OCI-LY1 (cell line): ENCODE measurements at regions not wholly inside any gene's neighbourhood (a gene's known extent, or its start where the extent isn't known, plus 50 kb on each side); places are given as distances from the start of the nearest gene placed in this dataset.

Experiments
- H2AFZ ChIP-seq: fragments of 200-600 bp; sonication (generic), shearing (Covaris generic); 2 replicates; pipeline ENCODE4 v1.6.0; 2014; ENCODE audit warnings: antibody characterized with exemption, mild to moderate bottlenecking, low read length
- H3F3A ChIP-seq: fragments of 200-600 bp; sonication (generic), shearing (Covaris generic); 2 replicates; pipeline ENCODE4 v1.6.0; 2014; ENCODE audit warnings: mild to moderate bottlenecking, antibody characterized with exemption, low read length, moderate library complexity; ENCODE audit not compliant: insufficient read depth
- H3K27ac ChIP-seq: fragments of 200-600 bp; sonication (generic); 2 replicates; pipeline ENCODE4 v1.5.1; 2014; ENCODE audit warnings: low read length, mixed run types, mild to moderate bottlenecking, low read depth; ENCODE audit not compliant: poor library complexity, severe bottlenecking
- H3K27me3 ChIP-seq: fragments of 200-600 bp; sonication (generic); 2 replicates; pipeline ENCODE4 v1.6.0; 2014; ENCODE audit warnings: antibody characterized with exemption, mild to moderate bottlenecking, low read length, moderate library complexity; ENCODE audit not compliant: insufficient read depth
- H3K36me3 ChIP-seq: fragments of 200-600 bp; sonication (generic); 2 replicates; pipeline ENCODE4 v1.6.1; 2014; ENCODE audit warnings: mild to moderate bottlenecking, antibody characterized with exemption, low read length, moderate library complexity, mixed read lengths; ENCODE audit not compliant: insufficient read depth
- H3K4me1 ChIP-seq: fragments of 200-600 bp; sonication (generic); 2 replicates; pipeline ENCODE4 v1.5.1; 2014; ENCODE audit warnings: mild to moderate bottlenecking, low read length, moderate library complexity; ENCODE audit not compliant: insufficient read depth, severe bottlenecking
- H3K4me2 ChIP-seq: fragments of 200-600 bp; sonication (generic), shearing (Covaris generic); 2 replicates; pipeline ENCODE4 v1.6.1; 2014; ENCODE audit warnings: low read length
- H3K4me3 ChIP-seq: fragments of 200-600 bp; sonication (generic); 2 replicates; pipeline ENCODE4 v1.5.1; 2014; ENCODE audit warnings: low read length, low read depth, mild to moderate bottlenecking, mixed read lengths; ENCODE audit not compliant: poor library complexity, severe bottlenecking
- H3K79me2 ChIP-seq: fragments of 200-600 bp; shearing (Covaris generic); 2 replicates; pipeline ENCODE4 v1.6.1; 2016; ENCODE audit warnings: mixed run types, low read length, mixed read lengths; ENCODE audit not compliant: insufficient read depth
- H3K9ac ChIP-seq: fragments of 200-600 bp; sonication (generic), shearing (Covaris generic); 2 replicates; pipeline ENCODE4 v1.6.1; 2014; ENCODE audit warnings: mild to moderate bottlenecking, low read length, mixed read lengths
- H3K9me2 ChIP-seq: fragments of 200-600 bp; sonication (generic), shearing (Covaris generic); 2 replicates; pipeline ENCODE4 v1.6.1; 2014; ENCODE audit warnings: low read depth, mild to moderate bottlenecking, low read length, mixed read lengths
- H3K9me3 ChIP-seq: fragments of 200-600 bp; shearing (Covaris generic); 2 replicates; pipeline ENCODE4 v1.6.1; 2014; ENCODE audit warnings: low read length, mixed read lengths
- H4K20me1 ChIP-seq: fragments of 200-600 bp; sonication (generic), shearing (Covaris generic); 2 replicates; pipeline ENCODE4 v1.6.0; 2016; ENCODE audit warnings: mild to moderate bottlenecking, low read length; ENCODE audit not compliant: insufficient read depth
- EZH2 ChIP-seq: fragments of 200-600 bp; sonication (generic), shearing (Covaris generic); IDR thresholded peaks from 2 replicates; pipeline ENCODE4 v1.8.0; 2017; ENCODE audit warnings: borderline replicate concordance, mixed run types, mild to moderate bottlenecking, antibody characterized with exemption, low read length, moderate library complexity, mixed read lengths
- TF ChIP-seq, protein P1 (sequence below): fragments of 200-600 bp; sonication (generic), shearing (Covaris generic); IDR thresholded peaks from 2 replicates; pipeline ENCODE4 v1.5.1; 2017; ENCODE audit warnings: mild to moderate bottlenecking, antibody characterized with exemption, low read length, moderate library complexity, mixed read lengths

DNA sequence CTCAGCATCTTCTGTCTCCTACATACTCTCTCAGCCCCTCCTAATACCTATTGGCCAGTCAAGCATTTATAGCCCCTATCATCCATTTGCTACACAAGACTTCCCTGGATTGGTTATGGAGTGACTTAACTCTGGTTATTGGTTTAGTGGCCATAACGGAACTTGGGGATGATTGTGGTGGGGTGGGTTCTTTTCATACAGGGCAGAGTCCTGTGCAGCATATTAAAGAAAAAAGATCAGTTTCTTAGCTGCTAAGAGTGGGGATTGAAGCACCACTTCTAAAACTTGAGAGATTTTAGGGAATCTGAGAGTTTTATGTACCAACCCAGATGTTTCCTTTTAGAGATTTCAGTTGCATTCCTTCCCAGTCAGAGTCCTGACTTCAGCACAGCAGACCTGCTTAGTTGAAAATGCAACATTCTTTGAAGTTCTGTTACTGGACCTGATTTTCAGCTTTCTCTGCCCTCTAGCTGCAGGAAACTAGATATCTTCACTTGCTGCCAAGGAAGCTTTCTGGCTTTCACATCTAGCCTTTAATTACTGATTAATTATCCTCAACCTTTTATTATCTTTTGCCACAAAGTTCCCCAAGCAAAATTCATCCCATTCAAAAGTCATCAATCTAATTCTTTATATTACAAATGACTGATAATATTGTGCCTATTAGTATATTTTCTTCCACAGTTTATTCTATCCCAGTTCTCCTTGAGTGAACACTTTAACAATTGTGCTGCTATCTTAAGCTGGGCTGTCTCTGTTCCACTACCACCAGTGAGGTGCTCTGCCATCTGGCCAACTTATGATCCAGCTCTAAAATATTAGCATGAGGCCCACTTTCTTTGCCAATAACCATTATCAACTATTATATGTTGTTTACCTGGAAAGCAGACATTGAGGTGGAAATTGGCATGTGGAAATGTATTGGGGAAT lies 906.0 kb upstream of the ALCAM start:
- Histone ChIP-seq H3K4me3 (no peak overlapping the region), H4K20me1 (no peaks in the 10 kb centered on the region), H3K79me2 (no peaks in the 10 kb centered on the region), H3K4me1 (no peaks in the 10 kb centered on the region), H3K27ac (no peak overlapping the region), H3K9me2 (no peaks in the 10 kb centered on the region), H3K4me2 (no peak overlapping the region), H2AFZ (no peak overlapping the region), H3K36me3 (no peaks in the 10 kb centered on the region), H3K27me3 (no peaks in the 10 kb centered on the region), H3K9ac (no peak overlapping the region), H3F3A (0 out of 2 replicates have a peak, but pooled peaks cover 5% of the 10 kb centered on the region), H3K9me3 (no peaks in the 10 kb centered on the region)
- TF ChIP-seq EZH2: no peak
- TF ChIP-seq, protein P1, sequence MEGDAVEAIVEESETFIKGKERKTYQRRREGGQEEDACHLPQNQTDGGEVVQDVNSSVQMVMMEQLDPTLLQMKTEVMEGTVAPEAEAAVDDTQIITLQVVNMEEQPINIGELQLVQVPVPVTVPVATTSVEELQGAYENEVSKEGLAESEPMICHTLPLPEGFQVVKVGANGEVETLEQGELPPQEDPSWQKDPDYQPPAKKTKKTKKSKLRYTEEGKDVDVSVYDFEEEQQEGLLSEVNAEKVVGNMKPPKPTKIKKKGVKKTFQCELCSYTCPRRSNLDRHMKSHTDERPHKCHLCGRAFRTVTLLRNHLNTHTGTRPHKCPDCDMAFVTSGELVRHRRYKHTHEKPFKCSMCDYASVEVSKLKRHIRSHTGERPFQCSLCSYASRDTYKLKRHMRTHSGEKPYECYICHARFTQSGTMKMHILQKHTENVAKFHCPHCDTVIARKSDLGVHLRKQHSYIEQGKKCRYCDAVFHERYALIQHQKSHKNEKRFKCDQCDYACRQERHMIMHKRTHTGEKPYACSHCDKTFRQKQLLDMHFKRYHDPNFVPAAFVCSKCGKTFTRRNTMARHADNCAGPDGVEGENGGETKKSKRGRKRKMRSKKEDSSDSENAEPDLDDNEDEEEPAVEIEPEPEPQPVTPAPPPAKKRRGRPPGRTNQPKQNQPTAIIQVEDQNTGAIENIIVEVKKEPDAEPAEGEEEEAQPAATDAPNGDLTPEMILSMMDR: peak; percentile 50

DNA sequence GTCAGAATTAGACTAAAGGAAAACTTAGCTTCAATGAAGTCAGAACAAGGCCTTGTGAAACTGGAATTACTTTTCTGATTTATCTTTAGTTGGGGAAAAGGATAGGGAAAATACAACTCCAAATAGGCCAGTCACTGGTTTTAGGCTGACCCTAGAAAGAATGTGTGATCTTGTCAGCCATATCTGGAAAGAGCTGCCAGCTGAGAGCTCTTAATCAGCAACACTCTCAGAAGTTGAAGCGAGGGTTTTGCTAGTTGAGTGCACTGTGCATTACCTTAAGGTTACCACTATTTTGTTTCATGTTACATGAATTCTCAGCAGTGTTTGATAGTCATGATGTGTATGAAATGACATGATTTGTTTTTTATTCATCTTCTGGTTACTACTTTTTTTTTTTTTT lies 905.3 kb upstream of the ALCAM start:
- H3K9me2 ChIP-seq: no peaks in the 10 kb centered on the region
- H3K79me2 ChIP-seq: no peaks in the 10 kb centered on the region
- H3F3A ChIP-seq: 0 out of 2 replicates have a peak, but pooled peaks cover 5% of the 10 kb centered on the region
- H3K27ac ChIP-seq: no peak overlapping the region
- TF ChIP-seq EZH2: no peak
- no peak overlapping the region for H3K4me2 ChIP-seq
- H3K9ac ChIP-seq: no peak overlapping the region
- no peak overlapping the region for H2AFZ ChIP-seq
- H4K20me1 ChIP-seq: no peaks in the 10 kb centered on the region
- no peaks in the 10 kb centered on the region for H3K36me3 ChIP-seq
- H3K4me3 ChIP-seq: no peak overlapping the region
- no peaks in the 10 kb centered on the region for H3K27me3 ChIP-seq
- H3K9me3 ChIP-seq: no peaks in the 10 kb centered on the region
- no peaks in the 10 kb centered on the region for H3K4me1 ChIP-seq

DNA sequence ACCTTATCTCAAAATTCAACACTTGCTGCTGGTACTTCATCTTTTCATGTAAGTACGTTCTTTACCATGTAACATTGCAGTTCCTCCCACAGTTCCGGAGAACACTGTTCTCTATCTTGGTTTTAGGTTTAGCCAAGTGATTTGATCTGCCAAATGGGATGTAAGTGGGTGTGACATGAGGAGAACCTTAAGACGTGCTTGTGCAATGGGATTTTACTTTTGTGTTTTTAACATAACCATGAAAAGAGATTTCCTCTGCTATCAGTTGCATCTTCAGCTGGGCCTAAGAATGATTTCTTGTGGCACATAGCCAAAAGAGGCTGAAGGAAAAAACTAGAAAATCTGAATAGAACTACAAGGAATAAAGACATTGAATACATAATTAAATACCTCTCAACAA lies 894.5 kb upstream of the ALCAM start:
- Histone ChIP-seq H3K4me3 (no peak overlapping the region), H3K27ac (no peak overlapping the region), H3K27me3 (no peaks in the 10 kb centered on the region), H3F3A (no peaks in the 10 kb centered on the region), H3K9me3 (peaks cover 25% of the 10 kb centered on the region), H3K36me3 (no peaks in the 10 kb centered on the region; the same call in 1 of the 2 replicates), H3K4me1 (no peaks in the 10 kb centered on the region), H3K9ac (no peak overlapping the region), H3K79me2 (no peaks in the 10 kb centered on the region), H3K9me2 (no peaks in the 10 kb centered on the region), H3K4me2 (no peak overlapping the region), H2AFZ (no peak overlapping the region), H4K20me1 (no peaks in the 10 kb centered on the region)
- no peak for TF ChIP-seq EZH2
- TF ChIP-seq, protein P1: no peak
